ENCODE measurements at regions not wholly inside any gene's neighbourhood (a gene's known extent, or its start where the extent isn't known, plus 50 kb on each side); places are given as distances from the start of the nearest gene placed in this dataset.

GRCh38 chr7:125358551-125359167 is 429.0 kb upstream of the POT1 start:
- in situ Hi-C loops (cut with HindIII; ENCODE audit: low sequenced_read_pairs): no loop called here
- TF ChIP-seq CTCF (IDR thresholded peaks at IDR 0.05; ENCODE audit: low read depth, low read length): no peak
- H3K4me3 ChIP-seq (ENCODE audit: low read depth, low read length): no peak overlapping the region
- no peak for DNase-seq (ENCODE audit: low read depth, low spot score)

- H3K4me3 ChIP-seq (ENCODE audit: low read depth, low read length): no peak overlapping the region
- peak; percentile 22 for DNase-seq (ENCODE audit: low read depth, low spot score)
- in situ Hi-C loops (cut with HindIII; ENCODE audit: low sequenced_read_pairs): no loop called here
- TF ChIP-seq CTCF (IDR thresholded peaks at IDR 0.05; ENCODE audit: low read depth, low read length): no peak
Measured at GRCh38 chr7:125357676-125358455, 428.2 kb upstream of the POT1 start.

- DNase-seq (ENCODE audit: low read depth, low spot score): peak; percentile 89
- no peak for TF ChIP-seq CTCF (IDR thresholded peaks at IDR 0.05; ENCODE audit: low read depth, low read length)
- in situ Hi-C loops (cut with HindIII; ENCODE audit: low sequenced_read_pairs): no loop called here
- H3K4me3 ChIP-seq (ENCODE audit: low read depth, low read length): no peak overlapping the region
Measured at GRCh38 chr7:125355899-125356298, 426.3 kb upstream of the POT1 start.

- in situ Hi-C loops (cut with HindIII; ENCODE audit: low sequenced_read_pairs): no loop called here
- TF ChIP-seq CTCF (IDR thresholded peaks at IDR 0.05; ENCODE audit: low read depth, low read length): no peak
- no peak overlapping the region for H3K4me3 ChIP-seq (ENCODE audit: low read depth, low read length)
- DNase-seq (ENCODE audit: low read depth, low spot score): no peak
Measured at GRCh38 chr7:125347269-125347668, 417.6 kb upstream of the POT1 start.

GRCh38 chr7:125338110-125338509 is 408.5 kb upstream of the POT1 start:
- in situ Hi-C loops (cut with HindIII; ENCODE audit: low sequenced_read_pairs): no loop called here
- TF ChIP-seq CTCF (IDR thresholded peaks at IDR 0.05; ENCODE audit: low read depth, low read length): no peak
- DNase-seq (ENCODE audit: low read depth, low spot score): no peak
- H3K4me3 ChIP-seq (ENCODE audit: low read depth, low read length): no peak overlapping the region

GRCh38 chr7:125336326-125336725 is 406.7 kb upstream of the POT1 start:
- in situ Hi-C loops (cut with HindIII; ENCODE audit: low sequenced_read_pairs): no loop called here

More at GRCh38 chr7:125336326-125336725, 406.7 kb upstream of the POT1 start:
- TF ChIP-seq CTCF (IDR thresholded peaks at IDR 0.05; ENCODE audit: low read depth, low read length): no peak
- no peak overlapping the region for H3K4me3 ChIP-seq (ENCODE audit: low read depth, low read length)
- no peak for DNase-seq (ENCODE audit: low read depth, low spot score)
